ENCODE measurements at regions not wholly inside any gene's neighbourhood (a gene's known extent, or its start where the extent isn't known, plus 50 kb on each side); places are given as distances from the start of the nearest gene placed in this dataset.

GRCh38 chr10:52879091-52879807 lies 106.7 kb upstream of the MBL2 start:
- Histone ChIP-seq H2AFZ (ENCODE audit: low read depth) (no peak overlapping the region), H3K79me2 (ENCODE audit: insufficient read depth, low read depth) (no peaks in the 10 kb centered on the region), H3K4me1 (ENCODE audit: low read depth, poor library complexity, severe bottlenecking) (no peaks in the 10 kb centered on the region), H3K9ac (no peak overlapping the region), H3K4me2 (no peak overlapping the region), H4K20me1 (ENCODE audit: insufficient read depth) (no peaks in the 10 kb centered on the region), H3K27me3 (ENCODE audit: insufficient read depth, low read depth) (no peaks in the 10 kb centered on the region), H3K4me3 (IDR thresholded peaks at IDR 0.05; ENCODE audit: insufficient read depth, low read depth, low read length) (no peak overlapping the region), H3K27ac (no peak overlapping the region), H3K36me3 (ENCODE audit: insufficient read depth) (no peaks in the 10 kb centered on the region)
- TF ChIP-seq CTCF (conservative IDR thresholded peaks at IDR 0.05; ENCODE audit: low read depth, low read length): no peak

- no peak overlapping the region for H2AFZ ChIP-seq (ENCODE audit: low read depth)
- no peak overlapping the region for H3K27ac ChIP-seq
- H3K4me1 ChIP-seq (ENCODE audit: low read depth, poor library complexity, severe bottlenecking): no peaks in the 10 kb centered on the region
- no peaks in the 10 kb centered on the region for H3K27me3 ChIP-seq (ENCODE audit: insufficient read depth, low read depth)
- no peaks in the 10 kb centered on the region for H3K36me3 ChIP-seq (ENCODE audit: insufficient read depth)
- no peaks in the 10 kb centered on the region for H3K79me2 ChIP-seq (ENCODE audit: insufficient read depth, low read depth)
- H3K4me3 ChIP-seq (IDR thresholded peaks at IDR 0.05; ENCODE audit: insufficient read depth, low read depth, low read length): no peak overlapping the region
- H4K20me1 ChIP-seq (ENCODE audit: insufficient read depth): no peaks in the 10 kb centered on the region
- H3K4me2 ChIP-seq: no peak overlapping the region
- TF ChIP-seq CTCF (conservative IDR thresholded peaks at IDR 0.05; ENCODE audit: low read depth, low read length): no peak
- H3K9ac ChIP-seq: no peak overlapping the region
These were observed 104.9 kb upstream of the MBL2 start for GRCh38 chr10:52877451-52877850.

GRCh38 chr10:52875336-52875735 lies 102.8 kb upstream of the MBL2 start:
- H3K27me3 ChIP-seq (ENCODE audit: insufficient read depth, low read depth): no peaks in the 10 kb centered on the region
- H3K9ac ChIP-seq: no peak overlapping the region
- H2AFZ ChIP-seq (ENCODE audit: low read depth): no peak overlapping the region
- no peak overlapping the region for H3K4me2 ChIP-seq
- H3K79me2 ChIP-seq (ENCODE audit: insufficient read depth, low read depth): no peaks in the 10 kb centered on the region
- no peaks in the 10 kb centered on the region for H4K20me1 ChIP-seq (ENCODE audit: insufficient read depth)
- no peak overlapping the region for H3K27ac ChIP-seq
- no peaks in the 10 kb centered on the region for H3K36me3 ChIP-seq (ENCODE audit: insufficient read depth)
- no peaks in the 10 kb centered on the region for H3K4me1 ChIP-seq (ENCODE audit: low read depth, poor library complexity, severe bottlenecking)
- TF ChIP-seq CTCF (conservative IDR thresholded peaks at IDR 0.05; ENCODE audit: low read depth, low read length): no peak
- no peak overlapping the region for H3K4me3 ChIP-seq (IDR thresholded peaks at IDR 0.05; ENCODE audit: insufficient read depth, low read depth, low read length)

- H3K9ac ChIP-seq: no peak overlapping the region
- H2AFZ ChIP-seq (ENCODE audit: low read depth): no peak overlapping the region
- no peaks in the 10 kb centered on the region for H3K4me1 ChIP-seq (ENCODE audit: low read depth, poor library complexity, severe bottlenecking)
- TF ChIP-seq CTCF (conservative IDR thresholded peaks at IDR 0.05; ENCODE audit: low read depth, low read length): no peak
- no peak overlapping the region for H3K27ac ChIP-seq
- H3K4me3 ChIP-seq (IDR thresholded peaks at IDR 0.05; ENCODE audit: insufficient read depth, low read depth, low read length): no peak overlapping the region
- H3K27me3 ChIP-seq (ENCODE audit: insufficient read depth, low read depth): no peaks in the 10 kb centered on the region
- no peaks in the 10 kb centered on the region for H3K36me3 ChIP-seq (ENCODE audit: insufficient read depth)
- no peaks in the 10 kb centered on the region for H3K79me2 ChIP-seq (ENCODE audit: insufficient read depth, low read depth)
- no peaks in the 10 kb centered on the region for H4K20me1 ChIP-seq (ENCODE audit: insufficient read depth)
- no peak overlapping the region for H3K4me2 ChIP-seq
These were observed 102.0 kb upstream of the MBL2 start for GRCh38 chr10:52874581-52874980.

Measured in KMS-11 (cell line).